ENCODE measurements at regions not wholly inside any gene's neighbourhood (a gene's known extent, or its start where the extent isn't known, plus 50 kb on each side); places are given as distances from the start of the nearest gene placed in this dataset.

DNA sequence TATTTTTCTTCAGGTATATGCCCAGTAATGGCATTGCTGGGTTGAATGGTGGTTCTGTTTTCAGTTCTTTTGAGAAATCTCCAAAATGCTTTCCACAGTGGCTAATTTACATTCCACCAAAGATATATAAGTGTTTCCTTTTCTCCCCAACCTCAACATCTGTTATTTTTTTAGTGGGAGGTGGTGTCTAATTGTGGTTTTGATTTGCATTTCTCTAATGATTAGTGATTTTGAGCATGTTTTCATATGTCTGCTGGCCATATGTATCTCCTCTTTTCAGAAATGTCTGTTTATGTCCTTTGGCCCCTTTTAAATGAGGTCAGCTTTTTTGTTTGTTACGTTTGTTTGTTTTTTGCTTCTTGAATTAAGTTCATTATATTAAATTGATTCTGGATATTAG is 760.2 kb downstream of the KCNA4 start:
- TF ChIP-seq, protein P1, sequence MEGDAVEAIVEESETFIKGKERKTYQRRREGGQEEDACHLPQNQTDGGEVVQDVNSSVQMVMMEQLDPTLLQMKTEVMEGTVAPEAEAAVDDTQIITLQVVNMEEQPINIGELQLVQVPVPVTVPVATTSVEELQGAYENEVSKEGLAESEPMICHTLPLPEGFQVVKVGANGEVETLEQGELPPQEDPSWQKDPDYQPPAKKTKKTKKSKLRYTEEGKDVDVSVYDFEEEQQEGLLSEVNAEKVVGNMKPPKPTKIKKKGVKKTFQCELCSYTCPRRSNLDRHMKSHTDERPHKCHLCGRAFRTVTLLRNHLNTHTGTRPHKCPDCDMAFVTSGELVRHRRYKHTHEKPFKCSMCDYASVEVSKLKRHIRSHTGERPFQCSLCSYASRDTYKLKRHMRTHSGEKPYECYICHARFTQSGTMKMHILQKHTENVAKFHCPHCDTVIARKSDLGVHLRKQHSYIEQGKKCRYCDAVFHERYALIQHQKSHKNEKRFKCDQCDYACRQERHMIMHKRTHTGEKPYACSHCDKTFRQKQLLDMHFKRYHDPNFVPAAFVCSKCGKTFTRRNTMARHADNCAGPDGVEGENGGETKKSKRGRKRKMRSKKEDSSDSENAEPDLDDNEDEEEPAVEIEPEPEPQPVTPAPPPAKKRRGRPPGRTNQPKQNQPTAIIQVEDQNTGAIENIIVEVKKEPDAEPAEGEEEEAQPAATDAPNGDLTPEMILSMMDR (IDR thresholded peaks at IDR 0.05; ENCODE audit: insufficient read depth, missing control alignments), result no peak
- FAIRE-seq (peak; percentile 69), DNase-seq (ENCODE audit: insufficient read length, low spot score) (no peak)

DNA sequence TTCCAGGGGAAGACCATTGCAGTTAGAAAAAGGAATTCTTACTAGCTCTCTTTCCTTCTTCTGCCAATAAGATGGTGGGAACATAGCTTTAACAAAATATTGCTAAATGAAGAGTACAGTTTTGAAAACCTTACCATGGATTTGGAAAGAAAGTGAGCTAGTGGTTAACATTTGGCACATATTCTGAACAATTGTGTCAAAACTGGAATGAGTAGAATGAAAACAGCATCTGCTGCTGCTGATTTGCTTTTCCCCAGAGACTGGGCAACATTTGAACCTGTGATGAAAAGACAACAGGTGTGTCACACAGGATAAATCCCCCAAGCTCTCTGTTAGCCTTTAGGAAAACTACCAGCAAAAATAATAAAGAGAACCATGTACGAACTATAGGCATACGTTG is 761.4 kb downstream of the KCNA4 start:
- DNase-seq (ENCODE audit: insufficient read length, low spot score) (no peak), FAIRE-seq (no peak)
- TF ChIP-seq, protein P1 (IDR thresholded peaks at IDR 0.05; ENCODE audit: insufficient read depth, missing control alignments), result no peak

DNA sequence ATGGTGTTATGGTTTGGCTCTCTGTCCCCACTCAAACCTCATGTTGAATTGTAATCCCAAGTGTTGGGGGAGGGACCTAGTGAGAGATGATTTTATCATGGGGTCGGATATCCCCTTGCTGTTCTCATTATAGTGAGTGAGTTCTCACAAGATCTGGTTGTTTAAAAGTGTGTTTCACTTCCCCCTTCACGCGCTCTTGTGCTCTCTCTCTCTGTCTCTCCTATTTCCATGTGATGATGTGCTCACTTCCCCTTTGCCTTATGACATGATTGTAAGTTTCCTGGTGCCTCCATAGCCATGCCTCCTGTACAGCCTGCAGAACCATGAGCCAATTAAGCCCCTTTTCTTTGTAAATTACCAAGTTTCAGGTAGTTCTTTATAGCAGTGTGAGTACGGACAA is 765.1 kb downstream of the KCNA4 start:
- TF ChIP-seq, protein P1 (IDR thresholded peaks at IDR 0.05; ENCODE audit: insufficient read depth, missing control alignments), result no peak
- FAIRE-seq (no peak), DNase-seq (ENCODE audit: insufficient read length, low spot score) (no peak)

DNA sequence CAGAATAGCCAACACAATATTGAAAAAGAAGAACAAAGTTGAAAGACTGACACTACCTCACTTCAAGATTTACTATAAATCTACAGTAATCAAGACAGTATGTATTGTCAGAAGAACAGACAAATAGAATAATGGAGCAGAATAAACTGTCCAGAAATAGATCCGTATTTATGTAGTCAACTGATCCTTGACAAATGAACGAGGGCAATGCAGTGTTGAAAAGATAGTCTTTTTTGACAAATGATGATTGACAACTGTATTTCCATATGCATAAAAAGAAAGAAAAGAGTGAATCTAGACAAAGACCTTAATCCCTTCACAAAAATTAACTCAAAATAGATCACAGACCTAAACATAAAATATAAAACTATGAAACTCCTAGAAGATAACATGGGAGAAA is 767.1 kb downstream of the KCNA4 start:
- DNase-seq (ENCODE audit: insufficient read length, low spot score) (no peak), FAIRE-seq (peak; percentile 44)
- TF ChIP-seq, protein P1 (IDR thresholded peaks at IDR 0.05; ENCODE audit: insufficient read depth, missing control alignments), result no peak

DNA sequence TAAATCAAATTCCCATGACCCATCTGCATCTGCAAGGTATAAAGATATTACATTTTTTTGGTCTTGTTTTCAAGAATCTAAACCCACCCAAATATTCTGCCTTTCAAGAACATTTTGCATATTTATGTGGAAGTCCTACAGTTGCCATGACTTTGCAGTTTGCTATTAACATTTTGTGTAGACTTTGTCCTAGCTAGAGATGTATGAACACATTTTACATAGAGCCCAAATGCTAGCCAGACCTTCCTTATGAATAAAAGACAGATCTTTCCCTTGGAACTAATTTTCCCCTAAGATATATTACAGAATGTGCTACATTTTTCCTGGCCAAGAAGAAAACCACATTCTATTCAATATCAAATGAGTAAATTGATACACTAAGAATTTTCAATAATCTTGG is 772.5 kb downstream of the KCNA4 start:
- DNase-seq (ENCODE audit: insufficient read length, low spot score) (no peak), FAIRE-seq (no peak)
- TF ChIP-seq, protein P1 (IDR thresholded peaks at IDR 0.05; ENCODE audit: insufficient read depth, missing control alignments), result no peak

DNA sequence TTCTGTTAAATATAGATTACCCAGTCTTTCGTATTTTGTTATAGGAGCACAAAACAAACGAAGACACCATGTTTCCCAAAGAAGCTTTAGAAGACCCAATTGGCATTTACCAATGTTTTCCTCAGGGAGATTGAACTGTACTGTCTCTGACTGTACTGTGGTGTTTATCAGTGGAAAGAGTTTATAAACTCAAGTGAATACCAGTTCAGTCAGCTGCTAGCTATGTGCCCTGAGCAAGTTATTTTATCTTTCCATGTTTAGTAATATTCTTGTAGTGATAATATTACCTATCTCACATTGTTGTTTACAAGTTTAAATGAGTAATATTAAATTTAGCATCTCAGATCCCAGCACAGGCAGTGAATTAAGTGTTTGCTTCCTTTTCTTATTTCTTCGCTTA is 773.2 kb downstream of the KCNA4 start:
- TF ChIP-seq, protein P1 (IDR thresholded peaks at IDR 0.05; ENCODE audit: insufficient read depth, missing control alignments), result no peak
- FAIRE-seq, result no peak
- DNase-seq (ENCODE audit: insufficient read length, low spot score), result no peak

DNA sequence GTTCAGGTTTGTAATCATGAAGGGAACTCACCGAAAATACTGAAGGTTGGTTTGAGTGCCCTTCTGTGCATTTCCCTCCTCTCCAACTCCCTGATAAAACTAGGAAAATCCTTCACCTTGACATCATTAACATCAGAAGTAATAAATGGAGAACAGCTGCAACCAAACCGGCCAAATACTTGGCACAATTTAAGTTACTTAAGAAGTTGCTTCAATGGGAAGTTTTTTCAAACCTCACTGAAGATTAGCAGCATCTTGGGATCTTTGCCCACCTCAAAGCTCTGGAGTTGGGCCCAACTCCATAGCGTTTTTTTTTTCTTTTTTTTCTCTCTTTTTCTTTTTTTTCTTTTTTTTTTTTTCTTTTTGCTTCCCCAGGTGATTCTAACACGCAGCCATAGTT is 784.8 kb downstream of the KCNA4 start:
- TF ChIP-seq, protein P1 (IDR thresholded peaks at IDR 0.05; ENCODE audit: insufficient read depth, missing control alignments), result no peak
- FAIRE-seq, result no peak
- no peak for DNase-seq (ENCODE audit: insufficient read length, low spot score)

All from D721Med (cell line).